MCF 10A (cell line): ENCODE measurements at regions not wholly inside any gene's neighbourhood (a gene's known extent, or its start where the extent isn't known, plus 50 kb on each side); places are given as distances from the start of the nearest gene placed in this dataset.

Experiments used
- BruUV-seq: library from RNA; stranded (reverse); fragments of 400-500 nt; replicated peaks from 2 replicates; lab custom pipeline; 2021; lab: Mats Ljungman, UMichigan
- CTCF ChIA-PET: fragments of 300-600 bp; sonication (Branson Sonifier 250); formaldehyde crosslinking; extraction: SDS; loops from one replicate; lab custom pipeline; 2021; ENCODE audit warnings: antibody characterized with exemption, inconsistent platforms; lab: Yijun Ruan, JAX
- POLR2A ChIA-PET: fragments of 300-600, 350-650 bp; sonication (Branson Sonifier 250); formaldehyde crosslinking; extraction: SDS; loops from one replicate; lab custom pipeline; 2020; ENCODE audit warnings: antibody characterized with exemption, inconsistent platforms; lab: Yijun Ruan, JAX
- DNase-seq: peaks from one replicate; pipeline ENCODE4 v3.0.0-alpha.2; 2018; ENCODE audit not compliant: unreplicated experiment
- H3K27ac Mint-ChIP-seq: one replicate; pipeline ENCODE4 v1.8.0; 2022; ENCODE audit warnings: mild to moderate bottlenecking, low read depth, mixed read lengths; ENCODE audit not compliant: unreplicated experiment
- H3K27me3 Mint-ChIP-seq: one replicate; pipeline ENCODE4 v1.8.0; 2022; ENCODE audit warnings: mixed read lengths; ENCODE audit not compliant: insufficient read depth, unreplicated experiment
- H3K36me3 Mint-ChIP-seq: one replicate; pipeline ENCODE4 v1.8.0; 2022; ENCODE audit warnings: mild to moderate bottlenecking, moderate library complexity, mixed read lengths; ENCODE audit not compliant: insufficient read depth, unreplicated experiment
- H3K4me1 Mint-ChIP-seq: one replicate; pipeline ENCODE4 v1.8.0; 2022; ENCODE audit warnings: mixed read lengths; ENCODE audit not compliant: insufficient read depth, unreplicated experiment
- H3K4me3 Mint-ChIP-seq: one replicate; pipeline ENCODE4 v1.8.0; 2022; ENCODE audit warnings: mild to moderate bottlenecking, moderate library complexity, mixed read lengths; ENCODE audit not compliant: unreplicated experiment
- H3K9me3 Mint-ChIP-seq: one replicate; pipeline ENCODE4 v1.8.0; 2022; ENCODE audit warnings: mixed read lengths; ENCODE audit not compliant: unreplicated experiment
- intact Hi-C: fragments of 100-400 bp; cut with micrococcal nuclease; formaldehyde crosslinking; loops from 2 replicates; pipeline ENCODE4 v1.14.1; 2022
- TF ChIP-seq, protein P1 (sequence below): fragments of 200-600 bp; IDR thresholded peaks from one replicate; pipeline ENCODE4 v1.8.0; 2022; ENCODE audit warnings: antibody characterized with exemption, mild to moderate bottlenecking; ENCODE audit not compliant: unreplicated experiment

DNA sequence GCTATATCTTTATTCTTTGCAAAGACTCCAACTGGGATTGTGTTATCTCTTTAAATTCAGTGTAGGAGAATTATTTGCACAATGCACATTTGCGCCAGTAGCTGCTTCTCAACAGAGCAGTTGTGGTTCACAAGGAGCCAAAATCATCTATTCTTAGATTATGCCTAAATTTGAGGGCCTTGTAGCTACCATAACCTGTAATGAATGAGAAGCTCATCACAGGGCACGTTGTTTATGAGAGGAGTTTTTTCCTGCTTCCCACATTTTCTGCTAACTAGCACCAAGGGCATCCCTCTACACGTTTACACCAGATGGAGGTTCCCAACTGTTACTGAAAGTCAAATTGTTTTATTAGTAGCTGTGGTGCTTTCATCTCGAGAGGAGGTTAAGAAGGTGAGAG is 322.4 kb downstream of the TMEM161B start:
- Mint-ChIP-seq H3K27me3 (peaks cover 18% of the 10 kb centered on the region), H3K27ac (no peak overlapping the region), H3K9me3 (no peaks in the 10 kb centered on the region), H3K4me3 (no peak overlapping the region), H3K4me1 (no peaks in the 10 kb centered on the region), H3K36me3 (no peaks in the 10 kb centered on the region)
- no TSS peak for BruUV-seq
- intact Hi-C loops: no loop called here
- POLR2A ChIA-PET: no interaction called here
- DNase-seq: no peak
- TF ChIP-seq, protein P1, sequence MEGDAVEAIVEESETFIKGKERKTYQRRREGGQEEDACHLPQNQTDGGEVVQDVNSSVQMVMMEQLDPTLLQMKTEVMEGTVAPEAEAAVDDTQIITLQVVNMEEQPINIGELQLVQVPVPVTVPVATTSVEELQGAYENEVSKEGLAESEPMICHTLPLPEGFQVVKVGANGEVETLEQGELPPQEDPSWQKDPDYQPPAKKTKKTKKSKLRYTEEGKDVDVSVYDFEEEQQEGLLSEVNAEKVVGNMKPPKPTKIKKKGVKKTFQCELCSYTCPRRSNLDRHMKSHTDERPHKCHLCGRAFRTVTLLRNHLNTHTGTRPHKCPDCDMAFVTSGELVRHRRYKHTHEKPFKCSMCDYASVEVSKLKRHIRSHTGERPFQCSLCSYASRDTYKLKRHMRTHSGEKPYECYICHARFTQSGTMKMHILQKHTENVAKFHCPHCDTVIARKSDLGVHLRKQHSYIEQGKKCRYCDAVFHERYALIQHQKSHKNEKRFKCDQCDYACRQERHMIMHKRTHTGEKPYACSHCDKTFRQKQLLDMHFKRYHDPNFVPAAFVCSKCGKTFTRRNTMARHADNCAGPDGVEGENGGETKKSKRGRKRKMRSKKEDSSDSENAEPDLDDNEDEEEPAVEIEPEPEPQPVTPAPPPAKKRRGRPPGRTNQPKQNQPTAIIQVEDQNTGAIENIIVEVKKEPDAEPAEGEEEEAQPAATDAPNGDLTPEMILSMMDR: no peak
- CTCF ChIA-PET: interaction anchor here (0.5 to 1.0 kb wide), 2 partner anchors 15 to 745 kb away, joined by 3 to 4 read pairs; no protein-coding TSS in a partner anchor

DNA sequence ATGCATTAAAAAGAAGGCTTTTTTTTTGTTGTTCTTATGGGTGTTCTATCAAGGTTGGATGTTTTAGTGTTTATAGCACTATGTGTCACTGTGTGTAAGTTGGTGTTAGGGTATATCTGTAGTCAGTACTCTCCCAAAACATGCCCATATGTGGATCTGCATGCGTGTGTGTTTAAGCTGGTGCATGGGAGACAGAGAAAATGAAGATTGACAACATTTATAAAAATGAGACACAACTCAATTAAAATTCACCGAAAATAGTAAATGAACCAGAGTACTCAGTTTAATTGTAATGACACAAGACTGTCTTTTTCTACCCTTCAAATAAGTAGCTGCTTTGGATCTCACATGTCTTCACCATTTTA is 323.4 kb downstream of the TMEM161B start:
- peaks cover 28% of the 10 kb centered on the region for H3K27me3 Mint-ChIP-seq
- H3K4me1 Mint-ChIP-seq: no peaks in the 10 kb centered on the region
- H3K36me3 Mint-ChIP-seq: no peaks in the 10 kb centered on the region
- TF ChIP-seq, protein P1: no peak
- BruUV-seq: no TSS peak
- ChIA-PET CTCF (interaction anchor here (0.7 to 0.9 kb wide), 2 partner anchors 133 to 746 kb away, joined by 4 to 5 read pairs; no protein-coding TSS in a partner anchor), POLR2A (no interaction called here)
- no peak overlapping the region for H3K27ac Mint-ChIP-seq
- H3K9me3 Mint-ChIP-seq: no peaks in the 10 kb centered on the region
- no peak overlapping the region for H3K4me3 Mint-ChIP-seq
- intact Hi-C loops: no loop called here
- no peak for DNase-seq

DNA sequence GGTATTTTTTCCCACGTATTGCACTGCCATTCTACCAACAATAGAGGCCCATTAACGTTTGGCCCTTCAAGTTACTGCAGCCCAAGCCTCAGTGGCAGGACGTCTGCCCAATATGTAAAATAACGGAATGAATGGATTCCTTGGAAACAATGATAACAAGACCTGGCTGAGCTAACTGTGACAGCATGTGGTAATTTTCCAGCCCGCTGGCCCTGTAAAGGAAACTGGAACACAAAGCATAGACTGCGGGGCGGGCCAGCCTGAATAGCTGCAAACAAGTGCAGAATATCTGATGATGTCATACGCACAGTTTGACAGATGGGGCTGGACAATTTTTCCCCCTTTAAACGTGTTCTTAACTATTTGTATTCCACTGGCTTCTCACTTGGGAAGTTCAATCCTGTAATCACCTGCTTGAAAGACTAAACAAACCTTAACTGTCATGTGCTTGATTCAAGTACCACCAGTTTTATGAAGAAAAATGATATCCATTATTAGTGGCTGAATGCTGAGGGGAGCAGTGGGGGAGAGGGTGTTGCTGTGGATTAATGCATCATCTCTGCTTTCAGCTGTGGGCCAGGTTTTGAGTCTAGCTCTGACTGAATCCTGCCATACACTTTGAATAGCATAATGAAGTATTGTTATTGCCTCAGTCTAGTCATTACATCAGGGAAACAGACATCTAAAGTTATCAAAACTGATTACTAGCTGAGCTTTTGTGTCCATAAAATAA is 323.9 kb downstream of the TMEM161B start:
- no peaks in the 10 kb centered on the region for H3K36me3 Mint-ChIP-seq
- H3K4me3 Mint-ChIP-seq: no peak overlapping the region
- TF ChIP-seq, protein P1: no peak
- intact Hi-C loops: no loop called here
- no TSS peak for BruUV-seq
- H3K27ac Mint-ChIP-seq: no peak overlapping the region
- no peaks in the 10 kb centered on the region for H3K4me1 Mint-ChIP-seq
- no peak for DNase-seq
- H3K27me3 Mint-ChIP-seq: peaks cover 32% of the 10 kb centered on the region
- CTCF ChIA-PET: interaction anchor here (0.6 to 0.9 kb wide), 3 partner anchors 103 to 747 kb away, joined by 3 to 5 read pairs (median 4); no protein-coding TSS in a partner anchor
- POLR2A ChIA-PET: no interaction called here
- no peaks in the 10 kb centered on the region for H3K9me3 Mint-ChIP-seq

DNA sequence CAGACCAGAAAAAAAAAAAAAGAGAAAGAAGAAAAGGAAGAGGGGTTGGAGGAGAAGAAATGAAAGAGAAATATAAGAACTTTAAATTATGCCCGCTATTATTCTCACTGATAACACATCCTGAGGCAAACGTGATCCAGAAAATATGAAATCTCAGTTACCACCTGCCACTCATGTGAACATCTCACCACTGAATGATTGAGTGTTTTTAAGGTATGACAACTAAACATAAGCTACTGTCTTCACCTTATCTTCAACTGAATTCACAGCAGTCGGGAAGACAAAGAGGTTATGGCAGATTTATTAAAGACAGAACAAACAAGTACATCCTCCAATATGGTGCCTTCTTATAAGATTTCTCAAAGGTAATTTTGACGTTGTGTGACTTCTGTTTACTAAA is 327.9 kb downstream of the TMEM161B start:
- intact Hi-C loops: no loop called here
- H3K27me3 Mint-ChIP-seq: peaks cover 32% of the 10 kb centered on the region
- BruUV-seq: no TSS peak
- ChIA-PET POLR2A (no interaction called here), CTCF (no interaction called here)
- H3K4me3 Mint-ChIP-seq: no peak overlapping the region
- DNase-seq: no peak
- H3K27ac Mint-ChIP-seq: no peak overlapping the region
- H3K36me3 Mint-ChIP-seq: no peaks in the 10 kb centered on the region
- TF ChIP-seq, protein P1: no peak
- no peaks in the 10 kb centered on the region for H3K4me1 Mint-ChIP-seq
- H3K9me3 Mint-ChIP-seq: no peaks in the 10 kb centered on the region
